UCSD-AML1 (cell line): ENCODE measurements at regions not wholly inside any gene's neighbourhood (a gene's known extent, or its start where the extent isn't known, plus 50 kb on each side); places are given as distances from the start of the nearest gene placed in this dataset.

Experiments used
- DNase-seq: peaks from one replicate; lab custom pipeline; 2025; ENCODE audit not compliant: unreplicated experiment; lab: John Stamatoyannopoulos, UW

DNA sequence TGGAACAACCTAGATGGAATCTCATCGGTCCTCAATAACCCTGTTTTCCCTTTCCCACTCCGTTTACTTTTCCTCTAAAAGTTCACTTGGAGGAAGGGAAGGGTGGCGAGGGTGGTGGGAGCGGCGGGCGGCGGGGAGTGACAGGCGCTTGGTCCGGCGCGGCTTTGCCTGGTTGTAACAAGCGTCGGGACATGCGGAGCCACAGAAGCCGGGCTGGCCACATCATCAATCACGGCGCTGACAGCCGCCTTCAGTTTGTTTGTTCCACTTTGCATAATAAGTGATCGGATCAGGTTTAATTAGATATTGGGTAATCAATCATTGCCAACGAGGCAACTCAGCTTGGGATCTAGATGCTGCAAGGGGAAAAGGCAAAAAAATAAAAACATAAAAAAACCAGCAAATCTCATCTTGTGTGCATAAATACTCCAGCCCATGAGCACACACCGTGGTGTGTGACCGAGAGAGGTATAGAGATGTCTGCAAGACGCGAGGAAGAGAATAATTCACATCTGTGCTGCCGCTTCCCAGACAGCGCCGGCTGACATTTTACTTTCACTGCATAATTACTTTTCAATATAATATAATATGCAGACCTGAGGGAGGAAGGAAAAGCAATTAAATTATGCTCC, 396.2 kb upstream of the IRX4 start:
- DNase-seq, result no peak

DNA sequence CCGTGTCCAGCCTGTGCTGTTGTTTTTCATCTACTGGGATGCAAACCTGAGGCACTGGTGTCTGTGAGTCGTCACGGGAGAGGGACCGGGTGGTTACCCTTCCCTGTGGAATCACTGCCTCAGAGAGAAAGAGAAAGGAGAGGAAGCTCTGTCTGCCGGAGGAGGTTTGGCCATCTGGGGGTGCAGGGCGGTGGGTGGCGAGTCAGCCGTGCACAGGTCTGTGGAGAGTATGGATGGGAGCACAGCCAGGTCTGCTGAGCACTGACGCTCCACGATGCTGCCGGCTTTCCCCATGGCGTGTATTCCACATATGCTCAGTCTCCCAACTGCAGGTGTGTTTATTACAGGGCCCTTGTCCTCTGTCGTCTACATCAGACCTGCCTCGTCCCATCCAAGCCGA, 395.2 kb upstream of the IRX4 start:
- DNase-seq, result no peak

DNA sequence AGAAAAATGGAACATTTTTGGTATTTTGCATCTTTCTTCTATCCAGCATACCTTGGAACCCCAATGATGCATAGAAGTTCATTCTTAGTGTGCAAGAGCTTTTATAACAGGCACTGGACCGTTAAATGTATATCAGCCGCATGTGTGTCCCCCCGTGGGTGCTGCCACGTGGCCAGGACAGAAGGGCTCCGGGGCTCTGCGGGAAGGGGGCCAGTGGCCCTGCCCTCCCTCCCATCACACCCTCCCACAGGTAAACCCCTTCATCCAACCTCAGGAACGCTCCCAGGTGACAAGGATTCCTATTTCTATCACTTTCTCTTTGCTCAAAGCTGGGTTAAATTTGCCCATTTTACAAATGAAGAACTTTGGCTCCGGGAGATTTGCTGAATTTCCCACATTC, 393.4 kb upstream of the IRX4 start:
- DNase-seq, result no peak

DNA sequence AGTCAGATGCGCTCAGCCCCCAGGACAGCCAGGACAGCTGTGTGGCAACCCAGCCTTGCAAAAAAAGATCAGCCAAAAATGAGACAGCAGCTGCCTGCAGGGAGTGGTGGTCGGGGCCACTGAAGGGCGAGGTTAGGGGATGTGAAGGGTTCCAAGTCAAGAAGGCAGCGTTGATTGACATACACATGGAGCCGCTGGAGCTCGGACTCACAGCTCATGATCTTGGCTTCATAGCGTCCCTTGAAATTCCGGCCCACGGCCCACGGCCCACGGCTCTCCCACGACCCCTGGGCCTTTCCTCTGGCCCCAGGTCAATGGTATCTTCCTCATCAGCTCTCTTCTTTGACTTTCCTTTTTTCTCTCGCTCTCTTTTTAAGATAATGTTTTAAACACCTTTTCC, 390.0 kb upstream of the IRX4 start:
- DNase-seq, result no peak

DNA sequence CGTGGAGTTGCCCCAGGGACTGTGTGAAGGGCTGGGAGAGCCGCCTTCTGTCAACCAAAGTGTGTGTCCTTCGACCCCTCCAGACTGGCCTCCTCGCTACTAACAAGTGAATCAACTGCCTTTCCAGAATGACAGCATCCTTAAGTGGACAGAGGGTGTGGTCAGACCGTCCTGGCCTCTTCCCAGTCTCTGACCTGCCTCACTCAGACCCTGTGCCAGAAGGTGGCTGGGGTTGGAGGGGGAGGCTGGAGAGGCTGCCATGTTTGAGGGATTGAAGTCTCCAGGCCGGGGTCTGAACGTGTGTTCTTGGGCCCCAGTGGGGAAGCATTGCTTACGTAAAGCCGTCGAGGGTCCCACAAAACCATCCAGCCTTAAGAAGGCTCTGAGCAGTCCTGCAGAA, 389.3 kb upstream of the IRX4 start:
- no peak for DNase-seq

DNA sequence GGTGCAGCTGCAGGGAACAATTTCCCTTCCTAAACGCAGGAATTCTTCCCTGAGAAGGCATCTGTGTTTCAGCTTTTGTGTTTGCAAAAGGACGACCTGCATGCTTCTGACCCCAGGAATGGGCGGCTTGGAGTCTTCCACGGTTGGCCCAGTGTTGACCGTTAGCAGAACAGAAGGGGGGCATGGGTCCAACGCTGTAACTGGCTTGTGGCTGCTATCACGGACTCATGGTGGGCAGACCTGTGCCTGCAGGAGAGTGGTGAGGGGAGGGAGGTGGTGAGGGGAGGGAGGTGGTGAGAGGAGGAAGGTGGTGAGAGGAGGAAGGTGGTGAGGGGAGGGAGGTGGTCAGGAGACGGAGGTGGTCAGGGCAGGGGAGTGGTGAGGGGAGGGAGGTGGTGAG, 388.6 kb upstream of the IRX4 start:
- DNase-seq, result no peak

DNA sequence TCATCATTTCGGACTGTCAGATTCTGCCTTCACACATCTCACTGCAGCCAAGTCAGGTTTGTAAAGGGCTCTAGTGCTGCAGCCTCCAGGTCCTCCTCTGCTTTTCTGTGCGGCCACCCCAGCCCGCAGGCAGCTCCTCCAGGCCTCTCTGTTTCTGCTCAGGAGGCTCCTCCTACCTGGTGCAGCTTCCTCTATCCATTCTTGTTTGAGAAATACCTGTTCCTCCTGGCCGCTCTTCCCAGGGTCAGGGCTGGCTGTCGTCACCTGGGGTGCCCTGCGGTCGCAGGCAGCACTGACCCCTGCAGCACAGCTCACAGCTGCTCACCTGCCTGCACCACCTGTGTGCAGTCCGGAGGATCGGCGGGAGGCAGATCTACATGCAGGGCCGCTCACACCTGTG, 387.7 kb upstream of the IRX4 start:
- no peak for DNase-seq

DNA sequence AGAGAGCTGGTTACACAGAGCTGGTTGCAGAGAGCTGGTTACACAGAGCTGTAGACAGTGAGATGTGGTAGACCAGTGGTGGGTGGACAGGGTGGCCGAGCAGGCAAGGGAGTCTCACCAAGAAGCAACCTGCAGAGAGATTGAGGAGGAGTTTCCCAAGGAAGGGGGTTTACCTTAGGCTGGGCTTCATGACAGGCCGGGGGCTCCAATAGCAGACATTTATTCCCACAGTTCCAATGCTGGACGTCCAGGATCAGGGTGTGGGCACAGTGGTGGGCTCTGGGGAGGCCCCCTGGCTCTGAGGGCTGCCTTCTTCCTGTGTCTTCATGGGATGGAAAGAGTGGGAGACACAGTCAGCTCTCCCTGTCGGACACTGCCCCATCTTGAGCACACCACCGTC, 386.9 kb upstream of the IRX4 start:
- DNase-seq, result no peak

DNA sequence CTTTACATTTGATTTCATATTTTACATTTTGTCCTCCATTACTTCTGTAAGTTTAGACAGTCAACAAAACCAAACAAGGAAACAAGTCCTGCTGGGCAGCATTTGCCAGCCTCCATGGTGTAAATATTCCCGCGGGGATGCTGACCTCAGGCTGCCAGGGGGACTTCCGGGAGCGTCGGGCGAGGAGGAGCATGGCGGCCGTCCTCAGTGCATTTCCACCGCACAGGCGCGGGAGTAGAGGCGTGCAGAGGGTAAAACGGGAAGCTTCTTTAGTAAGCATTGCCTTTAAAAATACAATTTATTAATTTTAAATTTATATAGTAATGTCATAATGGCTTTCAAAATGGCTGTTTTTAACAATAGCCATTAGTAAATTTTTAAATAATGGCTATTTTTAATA, 385.3 kb upstream of the IRX4 start:
- DNase-seq, result no peak

DNA sequence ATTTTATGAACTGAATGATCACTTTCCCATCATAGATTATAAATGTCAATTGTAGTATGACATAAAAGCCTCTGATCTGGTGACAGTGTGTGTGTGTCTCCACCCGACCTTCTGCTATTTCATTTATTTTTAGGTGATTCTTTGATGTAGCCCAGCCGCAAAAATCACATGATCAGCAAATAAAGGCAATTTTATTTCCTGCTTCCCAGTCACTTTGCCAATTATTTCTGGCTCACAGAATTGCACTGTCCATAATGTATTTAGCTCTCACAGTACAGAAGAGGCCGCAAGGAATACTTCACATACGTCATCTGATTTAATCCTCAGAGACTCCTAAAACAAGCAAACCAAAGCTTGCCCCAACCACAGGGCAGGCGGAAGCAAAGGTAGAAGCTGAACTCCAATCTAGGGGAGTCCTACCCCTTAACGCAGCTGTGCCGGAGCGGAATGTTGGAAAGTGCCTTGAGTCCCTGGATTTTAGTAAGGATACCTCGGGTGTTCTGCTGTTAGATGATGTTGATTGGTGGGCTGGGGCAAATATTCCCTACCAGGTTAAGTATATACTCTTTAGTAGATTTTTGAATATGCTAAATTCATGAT, 384.0 kb upstream of the IRX4 start:
- DNase-seq, result no peak

DNA sequence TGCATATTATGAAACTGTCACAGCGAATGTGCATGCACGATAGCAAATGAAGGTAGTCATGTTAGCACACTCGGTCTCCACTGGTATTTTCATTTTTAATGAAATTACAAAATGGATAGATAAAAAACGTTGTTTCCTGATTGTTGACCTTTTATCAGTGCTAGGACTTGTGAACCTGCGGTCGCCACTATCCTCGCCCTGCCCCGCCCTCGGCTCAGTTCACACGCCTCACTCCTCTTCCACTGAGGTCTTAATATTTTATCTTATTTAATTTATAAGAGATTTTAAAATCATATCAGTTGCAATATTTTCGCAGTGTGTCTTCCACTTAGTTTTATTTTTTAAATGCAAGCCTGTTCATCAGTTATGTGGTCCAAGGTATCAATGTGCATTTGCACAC, 382.6 kb upstream of the IRX4 start:
- DNase-seq, result no peak

DNA sequence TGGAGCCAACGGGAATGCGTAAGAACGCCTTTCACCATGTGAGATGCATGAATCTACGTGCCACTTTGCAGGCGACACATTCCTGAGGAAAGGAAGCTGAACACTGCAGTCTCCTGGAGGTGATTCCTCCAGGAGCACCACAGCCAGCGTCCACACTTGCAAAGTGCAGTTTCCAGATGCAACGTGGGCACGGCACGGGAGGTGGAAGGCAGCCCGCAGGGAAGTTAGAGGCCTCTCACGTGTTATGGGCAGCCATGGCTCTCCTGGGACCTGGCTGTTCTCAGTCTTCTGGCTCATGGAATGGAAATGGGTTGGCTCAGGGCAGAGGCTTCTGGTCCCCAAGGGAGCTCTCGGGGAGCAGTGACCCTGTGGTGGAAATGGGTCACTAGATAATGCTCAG, 381.0 kb upstream of the IRX4 start:
- DNase-seq, result no peak

DNA sequence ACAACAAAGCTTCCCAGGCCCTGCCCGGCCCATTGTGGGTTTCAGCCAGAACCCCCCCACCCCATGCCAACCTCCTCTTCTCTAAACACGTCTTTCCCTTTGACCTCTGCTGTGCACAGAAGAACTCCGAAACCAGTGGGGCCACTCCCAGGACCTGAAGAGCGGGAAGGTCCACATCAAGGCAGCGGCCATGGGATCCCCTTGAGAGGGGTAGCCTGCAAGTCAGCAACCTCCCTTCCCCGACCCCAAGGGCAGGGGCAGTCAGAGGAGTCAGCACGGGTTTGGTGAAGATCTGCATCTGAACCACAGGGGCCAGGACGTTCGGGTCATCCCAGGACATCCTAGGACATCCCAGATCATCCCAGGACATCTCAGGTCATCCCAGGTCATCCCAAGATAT, 379.9 kb upstream of the IRX4 start:
- DNase-seq, result no peak

DNA sequence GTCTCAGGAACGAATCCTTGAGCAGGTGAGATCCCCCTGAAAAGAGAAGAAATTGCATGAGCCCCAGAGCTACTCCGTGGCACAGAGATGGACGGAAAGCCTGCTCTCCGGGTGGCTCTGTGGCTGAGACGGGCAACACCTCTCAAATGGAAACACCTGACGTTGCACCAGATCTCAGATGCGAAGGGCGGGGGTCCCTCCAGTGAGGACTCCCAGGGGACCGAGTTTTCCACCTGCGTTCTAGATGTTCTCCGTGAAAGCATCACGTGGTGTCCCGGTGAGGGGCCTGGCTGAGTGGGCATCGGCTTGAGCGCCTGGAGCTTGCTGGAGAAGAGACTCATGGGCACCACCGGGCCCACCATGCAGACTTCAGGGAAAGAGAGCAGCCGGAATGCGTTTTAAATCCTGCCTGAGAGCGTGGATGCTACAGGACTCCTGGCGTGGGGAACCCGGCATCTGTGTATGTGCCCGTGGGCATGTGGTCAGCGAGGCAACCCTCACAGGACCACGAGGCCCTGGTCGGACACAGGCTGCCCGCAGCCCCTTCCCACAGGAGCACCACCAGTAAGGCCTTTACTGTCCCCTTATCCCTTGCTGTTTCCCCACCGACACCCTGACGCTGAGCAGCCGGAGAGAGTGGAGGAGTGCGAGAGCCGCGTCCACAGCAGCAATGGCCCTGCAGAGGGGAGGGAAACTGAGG, 378.4 kb upstream of the IRX4 start:
- DNase-seq, result no peak

DNA sequence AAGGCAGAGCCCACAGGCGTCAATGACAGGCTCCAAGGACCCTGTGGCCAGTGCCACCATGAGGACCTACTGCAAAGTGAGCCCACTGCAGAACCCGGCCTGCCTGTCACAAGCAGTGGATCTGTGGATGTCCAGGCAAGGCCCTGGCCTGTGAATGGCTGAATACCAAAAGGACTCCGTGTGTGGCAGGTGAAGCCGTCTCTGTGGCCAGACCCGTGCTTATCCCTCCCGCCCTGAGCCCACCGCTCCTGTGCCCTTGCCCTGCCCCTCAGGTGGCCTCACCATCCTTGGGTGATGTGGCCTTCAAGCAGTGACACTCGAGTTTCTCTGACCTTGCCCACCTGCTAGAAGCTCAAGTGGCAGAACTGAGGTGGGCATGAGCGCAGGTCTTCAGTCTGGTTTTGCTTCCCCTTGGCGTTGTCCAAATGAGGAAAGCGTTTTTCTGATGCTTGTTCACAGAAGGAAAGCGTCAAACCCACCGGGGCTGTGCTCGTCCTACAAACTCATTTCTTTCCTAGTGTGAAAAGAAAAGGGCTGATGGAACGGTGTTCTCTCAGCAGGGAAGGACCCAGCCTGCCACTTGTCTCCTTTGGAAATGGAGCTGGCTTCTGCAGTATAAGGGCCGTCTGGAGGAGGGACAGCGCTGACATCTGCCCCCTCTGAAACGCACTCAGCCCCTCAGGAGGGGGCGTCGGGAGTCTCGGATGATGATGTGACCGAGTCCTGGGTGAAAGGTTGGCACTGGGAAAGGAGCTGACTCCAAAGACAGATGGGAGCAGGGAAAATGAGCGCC, 377.7 kb upstream of the IRX4 start:
- DNase-seq, result no peak

DNA sequence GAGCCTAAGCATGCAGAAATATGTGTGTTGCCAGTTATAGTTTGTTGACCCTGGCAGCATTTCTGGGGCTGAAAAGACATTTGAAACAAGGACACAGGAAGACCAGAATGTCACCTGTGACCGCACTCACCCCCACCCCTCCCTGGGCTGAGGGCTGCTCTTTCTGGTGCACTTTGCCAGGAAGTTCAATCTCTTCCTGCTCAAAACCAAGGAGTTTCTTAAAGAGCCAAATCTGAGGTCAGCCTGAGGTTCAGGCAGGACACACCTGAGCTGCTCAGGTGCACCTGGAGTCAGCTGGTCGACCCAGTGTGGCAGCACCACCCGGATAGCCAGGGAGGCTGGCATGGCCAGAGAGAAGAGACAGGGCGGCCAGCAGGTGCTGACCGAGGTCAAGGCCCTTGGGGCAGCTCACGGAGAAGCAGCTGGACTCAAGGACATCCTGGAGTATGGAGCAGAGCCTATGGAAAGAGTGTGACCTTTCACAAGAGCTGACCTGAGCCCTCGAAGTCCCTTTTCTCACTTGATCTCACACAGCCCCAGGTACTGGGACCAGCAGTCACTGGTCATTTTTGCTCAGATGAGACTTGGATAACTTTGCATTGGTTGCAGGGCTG, 376.9 kb upstream of the IRX4 start:
- no peak for DNase-seq

DNA sequence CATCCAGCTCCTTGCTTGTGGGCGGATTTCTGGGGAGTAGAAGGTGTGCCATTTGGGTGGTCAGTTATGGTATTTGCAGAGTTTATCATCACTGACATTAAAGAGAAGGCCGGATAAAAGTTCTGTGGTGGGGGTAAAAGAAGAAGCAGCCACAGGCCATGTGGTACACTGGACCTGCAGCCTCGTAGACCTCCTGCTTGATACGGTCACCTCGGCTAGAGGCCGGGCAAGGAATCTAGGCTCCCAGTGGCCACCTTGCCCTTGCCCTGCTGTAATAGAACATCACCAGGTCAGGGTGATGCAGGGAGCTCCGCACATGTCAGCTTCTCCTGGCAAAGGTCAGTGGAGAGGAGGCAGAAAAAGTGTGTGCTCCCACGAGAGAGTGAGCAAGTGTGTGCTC, 376.1 kb upstream of the IRX4 start:
- no peak for DNase-seq

DNA sequence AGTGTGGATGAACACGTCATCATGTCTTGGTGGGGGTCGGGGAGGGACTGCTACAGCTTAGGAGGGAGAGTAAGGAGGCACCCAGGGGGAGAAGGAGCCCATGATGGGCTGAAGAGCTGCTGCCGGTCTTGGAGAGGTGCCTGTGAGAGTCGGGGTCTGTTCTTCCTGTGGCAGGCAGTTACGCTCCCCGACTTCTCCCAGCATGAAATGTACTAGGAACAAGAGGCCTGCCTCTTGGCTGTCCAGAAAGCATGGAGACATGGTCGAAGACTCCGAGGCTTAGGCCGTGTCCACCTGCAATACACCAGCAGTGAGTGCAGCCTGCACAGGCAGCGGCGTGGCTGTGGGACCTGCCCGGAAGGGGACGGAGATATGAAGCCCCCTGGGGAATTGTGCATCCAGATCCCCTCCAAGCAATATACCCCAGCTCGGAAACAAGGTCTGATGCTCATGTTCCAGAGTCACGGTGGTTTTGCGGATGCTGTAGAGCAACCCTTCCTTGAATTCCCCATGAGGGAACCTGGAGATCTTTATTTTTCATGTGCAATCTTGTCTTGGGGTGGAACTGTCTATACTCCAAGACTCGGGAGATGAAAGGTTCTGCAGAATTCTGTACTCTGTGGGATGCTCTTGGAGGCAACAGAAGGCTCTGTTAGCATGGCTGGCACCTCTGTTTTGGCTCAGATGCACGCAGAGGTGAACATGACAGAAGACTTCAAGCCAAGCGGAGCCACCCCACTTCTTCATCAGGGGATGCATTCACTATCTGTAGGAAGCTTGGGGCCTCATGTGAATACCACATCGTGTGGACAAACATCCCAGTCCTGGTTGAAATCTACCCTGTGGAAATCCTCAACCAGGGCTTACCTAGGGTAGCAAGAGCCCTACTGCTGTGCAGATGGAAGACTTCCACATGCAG, 374.9 kb upstream of the IRX4 start:
- DNase-seq, result no peak

DNA sequence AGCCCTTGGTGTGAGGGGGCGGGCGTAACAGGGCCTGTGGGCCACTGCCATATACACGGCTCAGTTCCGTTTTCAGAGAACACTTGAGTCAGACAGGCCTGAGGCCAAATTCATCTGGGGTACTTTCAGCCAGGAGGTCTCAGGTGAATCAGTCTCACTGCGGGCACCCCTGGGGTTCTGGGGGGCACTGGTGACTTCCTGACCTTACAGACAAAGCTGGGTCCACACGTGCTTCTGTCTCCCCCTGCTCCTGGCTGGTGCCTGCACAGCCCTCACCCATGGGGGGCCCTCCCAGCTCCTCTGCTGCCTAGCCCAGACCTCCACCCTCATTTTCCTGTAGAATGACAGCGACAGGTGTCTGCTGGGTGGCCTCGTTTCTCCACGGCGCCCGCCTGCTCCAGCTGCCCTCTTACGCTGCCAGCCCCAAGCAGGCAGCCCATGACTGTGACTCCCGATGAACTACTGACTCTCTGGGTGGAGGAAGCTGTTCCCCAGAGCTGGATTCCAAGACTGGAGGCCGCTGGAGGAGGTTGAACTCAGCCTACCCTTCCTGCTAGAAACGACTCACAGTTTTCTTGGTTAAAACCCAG, 374.1 kb upstream of the IRX4 start:
- no peak for DNase-seq
